ENCODE measurements at regions not wholly inside any gene's neighbourhood (a gene's known extent, or its start where the extent isn't known, plus 50 kb on each side); places are given as distances from the start of the nearest gene placed in this dataset.

DNA sequence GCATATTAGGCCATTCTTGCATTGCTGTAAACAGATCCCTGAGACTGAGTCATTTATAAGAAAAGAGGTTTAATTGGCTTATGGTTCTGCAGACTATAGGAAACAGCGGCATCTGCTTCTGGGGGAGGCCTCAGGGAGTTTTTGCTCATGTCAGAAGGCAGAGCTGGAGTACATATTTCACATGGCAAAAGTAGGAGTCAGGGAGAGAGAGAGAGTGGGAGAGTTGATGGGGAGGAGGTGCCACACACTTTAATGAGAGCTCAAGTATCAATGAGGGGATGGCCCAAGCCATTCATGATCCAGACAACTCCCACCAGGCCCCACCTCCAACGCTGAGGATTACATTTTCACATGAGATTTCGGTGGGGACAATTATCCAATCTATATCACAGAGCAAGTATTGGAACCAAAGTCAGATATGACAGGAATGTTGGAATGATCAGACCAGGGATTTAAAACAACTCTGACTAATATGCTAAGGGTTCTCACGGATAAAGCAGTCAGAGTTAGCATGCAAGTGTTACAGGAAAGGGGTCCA is 795.3 kb upstream of the CELF2 start:
- Histone ChIP-seq H3K4me2 (ENCODE audit: control insufficient read depth, insufficient read depth) (no peak overlapping the region), H2AFZ (ENCODE audit: control insufficient read depth, low read depth, low read length) (no peak overlapping the region), H3K27ac (ENCODE audit: control insufficient read depth, insufficient read depth) (no peak overlapping the region), H3K36me3 (ENCODE audit: control insufficient read depth in 2 of 2, insufficient read depth in 2 of 2, low read length in 1 of 2) (no peaks in the 10 kb centered on the region), H3K27me3 (replicated peaks in 1 of 2; ENCODE audit: control insufficient read depth in 2 of 2, insufficient read depth in 2 of 2, low read length in 1 of 2) (no peaks in the 10 kb centered on the region), H3K9me3 (replicated peaks; ENCODE audit: control insufficient read depth, insufficient read depth, low read length) (no peaks in the 10 kb centered on the region), H3K9ac (ENCODE audit: control insufficient read depth, insufficient read depth, low read length) (no peak overlapping the region), H3K79me2 (ENCODE audit: control insufficient read depth, insufficient read depth, low read length) (no peaks in the 10 kb centered on the region), H3K4me1 (ENCODE audit: control insufficient read depth, insufficient read depth, low read length) (no peaks in the 10 kb centered on the region), H3K4me3 (no peak overlapping the region), H4K20me1 (ENCODE audit: control insufficient read depth, insufficient read depth) (no peaks in the 10 kb centered on the region)
- ChIA-PET RAD21 (ENCODE audit: unreplicated experiment) (no interaction called here), SMC1A (ENCODE audit: uncharacterized antibody, unreplicated experiment) (no interaction called here), CTCF (no interaction called here), POLR2A (no interaction called here)
- in situ Hi-C loops (cut with MboI) (no loop called here), intact Hi-C loops (cut with micrococcal nuclease; ENCODE audit: unreplicated experiment) (no loop called here)
- DNase-seq (ENCODE audit: low read depth, low spot score): no peak
- FAIRE-seq: no peak
- 0% methylated on average over 4 of the region's 4 CpGs for WGBS (ENCODE audit: insufficient coverage, insufficient replicate concordance, low lambda C conversion rate, missing lambda C conversion rate)
- no TSS peak for BruUV-seq (replicated peaks)
- ATAC-seq: no peak
- TF ChIP-seq, protein P1, sequence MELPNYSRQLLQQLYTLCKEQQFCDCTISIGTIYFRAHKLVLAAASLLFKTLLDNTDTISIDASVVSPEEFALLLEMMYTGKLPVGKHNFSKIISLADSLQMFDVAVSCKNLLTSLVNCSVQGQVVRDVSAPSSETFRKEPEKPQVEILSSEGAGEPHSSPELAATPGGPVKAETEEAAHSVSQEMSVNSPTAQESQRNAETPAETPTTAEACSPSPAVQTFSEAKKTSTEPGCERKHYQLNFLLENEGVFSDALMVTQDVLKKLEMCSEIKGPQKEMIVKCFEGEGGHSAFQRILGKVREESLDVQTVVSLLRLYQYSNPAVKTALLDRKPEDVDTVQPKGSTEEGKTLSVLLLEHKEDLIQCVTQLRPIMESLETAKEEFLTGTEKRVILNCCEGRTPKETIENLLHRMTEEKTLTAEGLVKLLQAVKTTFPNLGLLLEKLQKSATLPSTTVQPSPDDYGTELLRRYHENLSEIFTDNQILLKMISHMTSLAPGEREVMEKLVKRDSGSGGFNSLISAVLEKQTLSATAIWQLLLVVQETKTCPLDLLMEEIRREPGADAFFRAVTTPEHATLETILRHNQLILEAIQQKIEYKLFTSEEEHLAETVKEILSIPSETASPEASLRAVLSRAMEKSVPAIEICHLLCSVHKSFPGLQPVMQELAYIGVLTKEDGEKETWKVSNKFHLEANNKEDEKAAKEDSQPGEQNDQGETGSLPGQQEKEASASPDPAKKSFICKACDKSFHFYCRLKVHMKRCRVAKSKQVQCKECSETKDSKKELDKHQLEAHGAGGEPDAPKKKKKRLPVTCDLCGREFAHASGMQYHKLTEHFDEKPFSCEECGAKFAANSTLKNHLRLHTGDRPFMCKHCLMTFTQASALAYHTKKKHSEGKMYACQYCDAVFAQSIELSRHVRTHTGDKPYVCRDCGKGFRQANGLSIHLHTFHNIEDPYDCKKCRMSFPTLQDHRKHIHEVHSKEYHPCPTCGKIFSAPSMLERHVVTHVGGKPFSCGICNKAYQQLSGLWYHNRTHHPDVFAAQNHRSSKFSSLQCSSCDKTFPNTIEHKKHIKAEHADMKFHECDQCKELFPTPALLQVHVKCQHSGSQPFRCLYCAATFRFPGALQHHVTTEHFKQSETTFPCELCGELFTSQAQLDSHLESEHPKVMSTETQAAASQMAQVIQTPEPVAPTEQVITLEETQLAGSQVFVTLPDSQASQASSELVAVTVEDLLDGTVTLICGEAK (IDR thresholded peaks at IDR 0.05; ENCODE audit: borderline replicate concordance): no peak
- TF ChIP-seq ZNF217 (IDR thresholded peaks at IDR 0.05): no peak
- no peak for TF ChIP-seq BACH1 (IDR thresholded peaks at IDR 0.05; ENCODE audit: borderline replicate concordance)
- TF ChIP-seq, protein P2, sequence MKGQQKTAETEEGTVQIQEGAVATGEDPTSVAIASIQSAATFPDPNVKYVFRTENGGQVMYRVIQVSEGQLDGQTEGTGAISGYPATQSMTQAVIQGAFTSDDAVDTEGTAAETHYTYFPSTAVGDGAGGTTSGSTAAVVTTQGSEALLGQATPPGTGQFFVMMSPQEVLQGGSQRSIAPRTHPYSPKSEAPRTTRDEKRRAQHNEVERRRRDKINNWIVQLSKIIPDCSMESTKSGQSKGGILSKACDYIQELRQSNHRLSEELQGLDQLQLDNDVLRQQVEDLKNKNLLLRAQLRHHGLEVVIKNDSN (IDR thresholded peaks at IDR 0.05; ENCODE audit: borderline replicate concordance, extremely low read length, insufficient read depth, low read depth, low read length): no peak
- TF ChIP-seq, protein P3, sequence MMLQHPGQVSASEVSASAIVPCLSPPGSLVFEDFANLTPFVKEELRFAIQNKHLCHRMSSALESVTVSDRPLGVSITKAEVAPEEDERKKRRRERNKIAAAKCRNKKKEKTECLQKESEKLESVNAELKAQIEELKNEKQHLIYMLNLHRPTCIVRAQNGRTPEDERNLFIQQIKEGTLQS (IDR thresholded peaks at IDR 0.05; ENCODE audit: borderline replicate concordance, extremely low read depth, low read depth, low read length): no peak
- no peak for TF ChIP-seq HDAC6 (IDR thresholded peaks at IDR 0.05; ENCODE audit: unreplicated experiment)
- TF ChIP-seq, protein P4, sequence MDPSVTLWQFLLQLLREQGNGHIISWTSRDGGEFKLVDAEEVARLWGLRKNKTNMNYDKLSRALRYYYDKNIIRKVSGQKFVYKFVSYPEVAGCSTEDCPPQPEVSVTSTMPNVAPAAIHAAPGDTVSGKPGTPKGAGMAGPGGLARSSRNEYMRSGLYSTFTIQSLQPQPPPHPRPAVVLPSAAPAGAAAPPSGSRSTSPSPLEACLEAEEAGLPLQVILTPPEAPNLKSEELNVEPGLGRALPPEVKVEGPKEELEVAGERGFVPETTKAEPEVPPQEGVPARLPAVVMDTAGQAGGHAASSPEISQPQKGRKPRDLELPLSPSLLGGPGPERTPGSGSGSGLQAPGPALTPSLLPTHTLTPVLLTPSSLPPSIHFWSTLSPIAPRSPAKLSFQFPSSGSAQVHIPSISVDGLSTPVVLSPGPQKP (IDR thresholded peaks at IDR 0.05; ENCODE audit: low read depth, low read length): no peak
- no peak for TF ChIP-seq TBL1XR1 (IDR thresholded peaks at IDR 0.05; ENCODE audit: low read depth, low read length)
- TF ChIP-seq SREBF2 (IDR thresholded peaks at IDR 0.05; ENCODE audit: low read length): no peak
- TF ChIP-seq CEBPB (IDR thresholded peaks at IDR 0.05; ENCODE audit: borderline replicate concordance in 1 of 2, low read depth in 2 of 2, low read length in 2 of 2): no peak
- TF ChIP-seq POLR2A (IDR thresholded peaks at IDR 0.05; ENCODE audit: low read depth, low read length): no peak
- no peak for TF ChIP-seq MYC (IDR thresholded peaks at IDR 0.05; ENCODE audit: insufficient read depth, insufficient read length, insufficient replicate concordance, low read length, severe bottlenecking)
- TF ChIP-seq, protein P5, sequence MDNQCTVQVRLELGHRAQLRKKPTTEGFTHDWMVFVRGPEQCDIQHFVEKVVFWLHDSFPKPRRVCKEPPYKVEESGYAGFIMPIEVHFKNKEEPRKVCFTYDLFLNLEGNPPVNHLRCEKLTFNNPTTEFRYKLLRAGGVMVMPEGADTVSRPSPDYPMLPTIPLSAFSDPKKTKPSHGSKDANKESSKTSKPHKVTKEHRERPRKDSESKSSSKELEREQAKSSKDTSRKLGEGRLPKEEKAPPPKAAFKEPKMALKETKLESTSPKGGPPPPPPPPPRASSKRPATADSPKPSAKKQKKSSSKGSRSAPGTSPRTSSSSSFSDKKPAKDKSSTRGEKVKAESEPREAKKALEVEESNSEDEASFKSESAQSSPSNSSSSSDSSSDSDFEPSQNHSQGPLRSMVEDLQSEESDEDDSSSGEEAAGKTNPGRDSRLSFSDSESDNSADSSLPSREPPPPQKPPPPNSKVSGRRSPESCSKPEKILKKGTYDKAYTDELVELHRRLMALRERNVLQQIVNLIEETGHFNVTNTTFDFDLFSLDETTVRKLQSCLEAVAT (IDR thresholded peaks at IDR 0.05): no peak
- TF ChIP-seq CREB1 (IDR thresholded peaks at IDR 0.05; ENCODE audit: low read depth): no peak
- no peak for TF ChIP-seq BRCA1 (IDR thresholded peaks at IDR 0.05; ENCODE audit: low read depth, low read length)
- TF ChIP-seq ZNF622 (IDR thresholded peaks at IDR 0.05): no peak
